Skin of body (tissue), 1 donor: ENCODE measurements at regions not wholly inside any gene's neighbourhood (a gene's known extent, or its start where the extent isn't known, plus 50 kb on each side); places are given as distances from the start of the nearest gene placed in this dataset.
"Not testable (repeated sequence)": the region's sequence is repeated elsewhere in the genome, so short reads cannot be mapped to it uniquely, and the experiment has no call there.

Experiments
- DNase-seq: peaks from one replicate; lab custom pipeline; 2025; lab: John Stamatoyannopoulos, UW

DNA sequence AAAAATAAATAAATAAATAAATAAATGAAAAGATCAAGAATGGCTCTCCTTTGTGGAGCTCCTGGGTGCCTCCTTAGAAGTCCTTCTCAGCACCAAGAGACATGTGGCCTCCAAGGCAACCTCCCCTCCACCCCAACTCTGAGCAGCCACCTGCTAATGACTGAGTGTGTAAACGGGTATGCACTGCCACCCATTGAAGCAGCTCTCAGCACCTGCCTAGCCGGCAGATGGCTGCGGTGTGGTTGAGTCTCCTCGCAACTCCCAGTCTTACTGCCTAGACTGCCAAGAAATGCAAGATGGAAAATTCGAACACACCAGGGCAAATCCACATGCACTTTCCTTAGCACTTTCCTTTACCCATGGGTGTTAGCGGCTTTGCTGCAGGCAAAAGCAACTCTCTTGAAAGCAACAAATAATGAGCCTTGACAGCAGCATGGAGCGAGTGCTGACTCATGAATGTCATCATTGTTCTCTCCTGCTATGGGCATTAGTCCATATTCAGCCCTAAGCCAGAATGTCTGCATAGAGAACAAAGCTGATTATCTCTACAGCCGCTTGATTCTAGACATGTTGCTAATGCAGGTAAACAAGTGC, 913.9 kb upstream of the AUTS2 start:
- peak; percentile 41 for DNase-seq

GRCh38 chr7:68684996-68685395, 913.3 kb upstream of the AUTS2 start:
- DNase-seq = no peak

DNA sequence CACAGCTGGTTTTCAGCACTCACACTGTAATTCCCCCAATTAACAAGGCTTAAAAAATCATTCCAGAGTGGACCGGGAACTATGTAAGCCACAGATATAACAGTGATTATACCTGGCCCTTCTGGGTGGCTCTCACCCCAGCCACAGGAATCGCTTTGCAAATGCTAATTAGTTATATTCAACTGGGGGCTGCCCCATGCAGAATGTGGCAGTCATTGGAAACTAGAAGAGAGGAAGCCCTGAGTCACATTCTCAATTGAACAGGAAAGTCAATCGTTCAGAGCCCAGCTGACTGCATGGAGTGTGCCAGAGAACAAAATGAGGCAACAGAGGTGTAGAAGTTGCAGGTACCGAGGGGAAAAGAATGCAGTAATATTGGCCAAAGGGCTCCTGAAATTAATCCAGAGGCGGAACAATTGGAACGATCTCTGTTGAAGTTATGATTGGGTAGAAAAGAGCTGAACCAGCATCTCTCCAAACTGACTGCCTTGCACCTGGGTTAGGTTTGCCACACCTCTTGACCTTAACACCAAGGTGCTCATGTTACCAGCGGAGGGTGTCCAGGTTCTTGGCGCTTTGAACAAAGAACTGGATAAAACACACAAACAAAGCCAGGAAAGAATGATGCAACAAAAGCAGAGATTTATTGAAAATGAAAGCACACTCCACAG, 909.7 kb upstream of the AUTS2 start:
- DNase-seq = peak; percentile 1

GRCh38 chr7:68689087-68689433, 909.2 kb upstream of the AUTS2 start:
- no peak for DNase-seq

GRCh38 chr7:68691261-68692216, 906.7 kb upstream of the AUTS2 start:
- no peak for DNase-seq

DNA sequence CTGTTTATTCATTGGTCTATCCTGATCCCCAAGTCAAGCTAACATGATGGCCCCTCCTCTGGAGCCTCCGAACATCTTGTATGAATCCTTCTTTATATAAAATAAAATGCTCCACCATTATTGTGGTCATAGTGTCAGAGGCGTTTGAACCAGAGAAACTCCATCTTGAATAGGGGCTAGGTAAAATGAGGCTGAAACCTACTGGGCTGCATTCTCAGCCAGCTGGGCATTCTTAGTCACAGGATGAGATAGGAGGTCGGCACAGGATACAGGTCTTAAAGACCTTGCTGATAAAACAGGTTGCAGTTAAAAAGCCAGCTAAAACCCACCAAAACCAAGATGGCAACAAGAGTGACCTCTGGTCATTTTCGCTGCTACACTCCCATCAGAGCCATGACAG, 905.8 kb upstream of the AUTS2 start:
- DNase-seq = no peak

GRCh38 chr7:68694656-68695055, 903.6 kb upstream of the AUTS2 start:
- DNase-seq = peak; percentile 3

DNA sequence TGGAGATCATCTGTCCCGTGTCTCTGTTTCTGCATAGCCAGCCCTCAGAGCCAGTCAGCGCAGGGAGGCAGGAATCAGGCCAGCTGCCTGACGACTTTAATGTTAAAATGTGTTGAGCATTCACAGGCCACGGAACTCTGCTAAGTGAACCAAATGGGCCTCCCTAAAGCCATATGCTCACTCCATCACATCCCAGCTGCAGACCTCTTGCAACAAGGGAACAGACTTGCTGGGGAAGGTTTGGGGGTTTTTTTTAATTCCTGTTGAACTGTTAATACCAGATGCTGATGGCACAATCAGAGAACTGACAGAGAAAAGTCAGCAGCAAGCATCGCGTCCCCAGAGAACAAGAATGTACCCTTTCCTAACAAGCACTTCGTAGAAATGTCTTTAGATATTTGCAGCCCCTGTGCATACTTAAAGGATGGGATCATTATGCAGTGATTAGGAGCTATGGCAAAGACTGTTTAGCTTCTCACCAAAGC, 900.4 kb upstream of the AUTS2 start:
- DNase-seq = peak; percentile 58

DNA sequence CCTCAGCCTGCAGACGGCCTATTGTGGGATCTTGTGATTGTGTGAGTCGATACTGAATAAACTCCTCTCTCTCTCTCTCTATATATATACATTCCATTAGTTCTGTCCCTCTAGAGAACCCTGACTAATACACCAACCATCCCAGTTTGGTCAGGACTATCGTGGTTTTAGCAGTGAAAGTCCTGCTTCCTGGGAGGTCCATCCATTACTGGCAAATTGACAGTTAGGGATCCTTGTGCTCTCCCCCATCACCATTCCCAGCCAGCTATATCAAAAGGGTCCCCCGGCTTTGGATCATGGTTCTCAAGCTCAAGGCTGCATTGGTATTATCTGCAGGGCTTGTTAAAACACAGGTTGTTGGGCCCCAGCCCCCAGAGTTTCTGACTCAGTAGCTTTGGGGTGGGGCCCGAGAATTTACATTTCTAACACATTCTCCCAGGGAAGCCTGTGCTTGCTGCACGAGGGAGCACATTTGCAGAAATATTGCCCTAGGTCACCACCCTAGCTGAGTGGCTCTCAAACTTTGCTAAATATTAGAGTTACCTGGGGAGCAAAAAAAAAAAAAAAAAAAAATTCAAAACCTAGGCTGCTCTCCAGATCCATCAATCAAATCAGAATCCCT, 899.1 kb upstream of the AUTS2 start:
- DNase-seq = no peak

- DNase-seq = no peak
Measured at GRCh38 chr7:68700414-68700813, 897.9 kb upstream of the AUTS2 start.

DNA sequence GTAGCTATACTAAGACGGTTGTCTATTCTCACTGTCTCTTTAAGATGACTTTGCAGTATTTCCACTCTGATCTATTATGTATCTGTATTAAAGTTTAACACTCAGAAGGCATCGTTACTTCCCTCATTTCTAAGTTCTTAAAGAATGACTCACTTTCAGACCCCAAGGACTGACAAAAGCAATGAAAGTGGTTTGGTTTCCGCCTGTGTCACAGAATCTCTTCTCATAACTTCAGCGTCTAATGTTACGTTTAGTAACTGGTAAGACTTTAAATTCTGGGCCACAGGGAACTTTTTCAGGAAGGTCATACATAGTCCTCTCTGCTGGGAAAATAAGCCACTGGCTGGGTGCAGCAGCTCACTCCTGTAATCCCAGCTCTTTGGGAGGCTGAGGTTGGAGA, 892.0 kb upstream of the AUTS2 start:
- DNase-seq = peak; percentile 0

DNA sequence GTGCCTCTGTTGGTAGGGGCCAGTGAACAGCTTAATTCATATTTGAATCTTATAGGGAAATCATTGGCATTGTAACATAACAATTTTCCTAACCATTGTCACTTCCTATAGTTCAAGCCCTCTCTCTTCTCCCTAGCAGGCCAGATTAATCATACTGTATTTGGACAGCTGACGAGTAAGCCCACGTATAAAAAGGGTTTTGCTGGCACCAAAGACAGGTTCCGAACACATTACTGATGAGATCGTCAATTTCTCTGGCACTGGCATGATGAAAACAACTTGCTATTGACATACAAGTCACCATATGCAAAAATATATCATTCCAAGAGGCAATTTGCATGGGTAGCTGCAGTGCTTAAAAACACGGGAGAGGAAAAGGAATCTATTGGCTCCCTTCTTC, 891.1 kb upstream of the AUTS2 start:
- no peak for DNase-seq

DNA sequence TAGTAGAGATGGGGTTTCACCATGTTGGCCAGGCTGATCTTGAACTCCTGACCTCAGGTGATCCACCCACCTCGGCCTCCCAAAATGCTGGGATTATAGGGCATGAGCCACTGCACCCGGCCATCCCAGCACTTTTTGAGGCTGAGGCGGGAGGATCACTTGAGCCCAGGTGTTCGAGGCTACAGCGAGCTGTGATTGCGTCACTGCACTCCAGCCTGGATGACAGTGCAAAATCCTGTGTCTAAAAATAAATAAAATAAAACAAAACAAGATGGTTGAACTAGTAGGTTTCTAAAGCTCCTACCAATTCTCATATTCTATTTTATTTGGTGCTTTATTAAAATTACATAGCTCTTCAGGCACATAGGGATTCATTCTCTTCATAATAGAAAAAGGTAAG, 890.3 kb upstream of the AUTS2 start:
- no peak for DNase-seq

DNA sequence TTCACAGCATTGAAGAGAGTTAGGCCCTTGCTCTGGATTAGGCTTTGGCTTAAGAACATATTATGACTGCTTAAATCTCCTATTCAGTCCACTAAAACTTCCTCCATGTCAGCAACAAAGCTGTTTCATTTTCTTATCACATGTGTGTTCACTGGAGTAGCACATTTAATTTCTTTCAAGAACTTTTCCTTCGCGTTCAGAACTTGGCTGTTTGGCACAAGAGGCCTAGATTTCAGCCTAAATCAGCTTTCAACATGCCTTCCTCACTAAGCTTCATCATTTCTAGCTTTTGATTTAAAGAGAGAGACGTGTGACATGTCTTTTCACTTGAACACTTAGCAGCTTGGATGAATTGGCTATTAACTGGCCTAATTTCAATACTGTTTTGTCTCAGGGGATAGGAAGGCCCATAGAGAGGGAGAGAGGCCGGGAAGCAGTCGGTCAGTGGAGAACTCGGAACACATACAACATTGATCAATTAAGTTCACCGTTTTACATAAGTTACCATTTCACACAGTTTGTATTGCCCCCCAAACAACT, 885.2 kb upstream of the AUTS2 start:
- no peak for DNase-seq

GRCh38 chr7:68714135-68714534, 884.1 kb upstream of the AUTS2 start:
- not testable (repeated sequence) for DNase-seq

DNA sequence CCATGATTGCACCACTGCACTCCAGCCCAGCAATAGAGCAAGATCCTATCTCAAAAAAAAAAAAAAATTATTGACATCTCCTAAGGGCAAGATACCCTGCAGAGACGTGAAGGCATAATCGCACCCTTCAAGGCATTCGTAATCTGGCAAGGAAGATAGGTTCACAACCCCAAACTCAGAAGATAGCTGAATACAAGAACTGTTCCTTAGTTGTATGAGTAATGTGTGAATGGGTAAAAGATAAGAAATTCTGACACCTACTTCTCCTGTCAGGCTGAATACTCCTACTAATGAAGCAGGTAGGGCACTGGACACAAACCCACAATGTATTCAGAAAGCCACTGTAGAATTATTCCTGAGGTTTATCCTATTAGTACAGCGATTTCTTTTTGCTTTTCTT, 882.4 kb upstream of the AUTS2 start:
- DNase-seq = no peak

GRCh38 chr7:68717176-68717575, 881.1 kb upstream of the AUTS2 start:
- no peak for DNase-seq

DNA sequence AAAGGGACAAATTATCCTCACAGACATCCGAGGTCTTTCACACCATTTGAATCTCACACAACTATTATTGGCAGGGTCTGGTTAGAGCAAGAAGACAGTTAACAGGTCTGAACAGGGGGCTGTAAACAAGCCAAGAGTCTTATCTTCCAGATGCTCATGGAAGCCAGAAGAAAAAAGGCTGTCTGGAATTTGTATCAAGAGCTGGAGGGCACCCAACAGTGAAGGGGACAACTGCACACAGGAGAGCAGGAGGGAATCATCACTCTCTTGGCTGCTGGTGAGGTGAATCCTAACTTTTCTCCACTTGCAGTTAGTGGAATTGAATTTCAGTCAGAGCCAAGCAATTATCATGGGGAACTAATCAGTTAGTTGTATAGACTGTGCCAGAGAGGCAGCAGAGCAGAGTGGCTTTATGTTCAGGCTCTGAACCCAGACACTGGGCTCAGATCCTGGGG, 880.2 kb upstream of the AUTS2 start:
- peak; percentile 19 for DNase-seq

- DNase-seq = no peak
Measured at GRCh38 chr7:68720697-68721096, 877.6 kb upstream of the AUTS2 start.

DNA sequence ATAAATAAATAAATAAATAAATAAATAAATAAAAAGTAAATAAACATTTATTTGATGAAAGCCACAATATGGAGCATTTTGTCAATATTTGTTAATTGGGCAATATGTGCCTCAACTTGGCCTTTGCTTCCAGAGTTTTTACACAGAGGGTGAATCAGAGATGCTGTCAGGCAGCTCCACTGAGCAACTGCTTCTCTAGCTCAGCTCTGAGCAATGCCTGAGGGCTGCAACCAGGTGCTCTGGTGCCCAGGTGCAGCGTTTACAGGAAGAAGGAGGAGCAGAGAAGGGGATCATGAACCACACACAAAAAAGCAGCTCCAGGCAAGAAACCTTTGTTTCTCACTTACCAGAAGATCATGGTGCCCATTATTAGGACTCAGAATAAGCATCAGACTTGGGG, 876.2 kb upstream of the AUTS2 start:
- no peak for DNase-seq

DNA sequence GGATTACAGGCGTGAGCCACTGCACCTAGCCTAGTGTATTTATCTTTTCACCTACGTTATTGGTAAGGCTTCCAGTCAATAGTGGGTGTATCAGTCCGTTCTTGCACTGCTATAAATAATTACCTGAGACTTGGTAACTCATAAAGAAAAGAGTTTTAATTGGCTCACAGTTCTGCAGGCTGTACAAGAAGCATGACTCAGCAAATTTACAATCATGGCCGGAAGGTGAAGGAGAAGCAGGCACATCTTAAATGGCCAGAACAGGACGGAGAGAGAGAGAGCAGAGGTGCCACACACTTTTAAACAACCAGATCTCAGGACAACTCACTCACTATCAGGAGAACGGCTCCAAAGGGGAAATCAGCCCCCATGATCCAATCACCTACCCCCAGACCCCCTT, 873.3 kb upstream of the AUTS2 start:
- no peak for DNase-seq
